ENCODE measurements at regions not wholly inside any gene's neighbourhood (a gene's known extent, or its start where the extent isn't known, plus 50 kb on each side); places are given as distances from the start of the nearest gene placed in this dataset.

GRCh38 chr1:87474098-87474497 is 145.4 kb downstream of the LMO4 start:
- no peak for DNase-seq (ENCODE audit: low read depth)
- no peak overlapping the region for H3K4me3 ChIP-seq (ENCODE audit: low read depth, low read length)
- TF ChIP-seq, protein P1, sequence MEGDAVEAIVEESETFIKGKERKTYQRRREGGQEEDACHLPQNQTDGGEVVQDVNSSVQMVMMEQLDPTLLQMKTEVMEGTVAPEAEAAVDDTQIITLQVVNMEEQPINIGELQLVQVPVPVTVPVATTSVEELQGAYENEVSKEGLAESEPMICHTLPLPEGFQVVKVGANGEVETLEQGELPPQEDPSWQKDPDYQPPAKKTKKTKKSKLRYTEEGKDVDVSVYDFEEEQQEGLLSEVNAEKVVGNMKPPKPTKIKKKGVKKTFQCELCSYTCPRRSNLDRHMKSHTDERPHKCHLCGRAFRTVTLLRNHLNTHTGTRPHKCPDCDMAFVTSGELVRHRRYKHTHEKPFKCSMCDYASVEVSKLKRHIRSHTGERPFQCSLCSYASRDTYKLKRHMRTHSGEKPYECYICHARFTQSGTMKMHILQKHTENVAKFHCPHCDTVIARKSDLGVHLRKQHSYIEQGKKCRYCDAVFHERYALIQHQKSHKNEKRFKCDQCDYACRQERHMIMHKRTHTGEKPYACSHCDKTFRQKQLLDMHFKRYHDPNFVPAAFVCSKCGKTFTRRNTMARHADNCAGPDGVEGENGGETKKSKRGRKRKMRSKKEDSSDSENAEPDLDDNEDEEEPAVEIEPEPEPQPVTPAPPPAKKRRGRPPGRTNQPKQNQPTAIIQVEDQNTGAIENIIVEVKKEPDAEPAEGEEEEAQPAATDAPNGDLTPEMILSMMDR (IDR thresholded peaks at IDR 0.05; ENCODE audit: insufficient read depth, low read depth, low read length, missing control alignments), result no peak

DNA sequence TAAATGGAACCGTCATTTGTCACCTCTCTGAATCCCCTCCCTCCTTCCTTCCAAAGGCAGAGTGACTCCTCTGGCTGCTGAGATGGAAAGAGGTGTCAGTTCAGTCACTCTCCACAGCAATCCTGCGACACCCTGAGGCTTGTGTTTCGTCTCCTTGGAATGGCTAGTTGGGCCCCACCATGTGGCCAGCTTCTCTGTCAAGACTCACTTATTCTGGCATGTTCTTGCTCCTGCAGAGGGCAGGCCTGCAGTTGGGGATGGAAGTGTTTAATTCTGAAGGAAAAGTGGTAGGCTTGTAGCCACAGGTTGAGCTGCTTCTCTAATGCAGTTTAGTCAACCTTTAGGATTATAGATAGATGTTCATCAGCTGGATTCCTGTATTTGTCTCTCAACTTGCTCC is 149.6 kb downstream of the LMO4 start:
- no peak overlapping the region for H3K4me3 ChIP-seq (ENCODE audit: low read depth, low read length)
- TF ChIP-seq, protein P1 (IDR thresholded peaks at IDR 0.05; ENCODE audit: insufficient read depth, low read depth, low read length, missing control alignments), result no peak
- DNase-seq (ENCODE audit: low read depth), result no peak

DNA sequence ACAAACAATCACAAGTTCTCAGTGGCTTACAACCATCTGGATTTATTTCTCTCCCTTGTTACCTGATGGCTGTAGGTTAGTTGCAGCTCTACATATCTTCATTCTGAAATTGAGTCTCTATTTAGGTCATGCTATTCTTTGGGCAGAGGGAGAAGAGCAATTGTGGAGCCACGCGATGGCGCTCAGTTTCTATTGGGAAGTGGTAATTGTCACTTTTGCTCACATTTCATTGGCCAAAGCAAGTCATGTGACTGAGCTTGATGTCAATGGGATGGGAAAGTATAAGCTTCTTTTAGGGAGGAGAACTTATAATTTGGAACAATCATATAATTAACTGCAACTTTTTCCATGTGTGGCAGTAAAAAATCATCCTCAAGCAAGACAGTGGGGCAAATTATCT is 166.5 kb downstream of the LMO4 start:
- TF ChIP-seq, protein P1 (IDR thresholded peaks at IDR 0.05; ENCODE audit: insufficient read depth, low read depth, low read length, missing control alignments), result no peak
- no peak overlapping the region for H3K4me3 ChIP-seq (ENCODE audit: low read depth, low read length)
- DNase-seq (ENCODE audit: low read depth), result no peak

DNA sequence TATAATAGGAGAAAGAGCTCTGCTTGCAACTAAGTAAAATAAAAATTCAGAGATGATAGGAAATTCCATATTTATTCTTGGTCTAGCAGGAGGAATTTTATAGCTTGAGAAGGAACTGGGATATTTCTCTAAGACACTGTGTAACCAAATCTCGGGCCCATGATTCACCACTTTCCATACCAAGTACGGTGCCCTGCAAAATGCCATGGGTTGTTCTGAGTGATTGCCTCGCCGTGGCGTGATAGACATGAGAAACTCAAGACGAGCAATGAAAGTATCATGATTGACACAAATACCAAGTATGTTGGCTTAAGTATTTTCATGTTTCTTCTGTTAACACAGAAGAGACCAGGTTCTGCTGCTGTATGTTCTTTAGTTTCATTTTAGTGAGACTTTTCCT is 167.2 kb downstream of the LMO4 start:
- TF ChIP-seq, protein P1 (IDR thresholded peaks at IDR 0.05; ENCODE audit: insufficient read depth, low read depth, low read length, missing control alignments), result no peak
- H3K4me3 ChIP-seq (ENCODE audit: low read depth, low read length), result no peak overlapping the region
- no peak for DNase-seq (ENCODE audit: low read depth)

GRCh38 chr1:87497380-87498203 is 168.9 kb downstream of the LMO4 start:
- no peak for DNase-seq (ENCODE audit: low read depth)
- TF ChIP-seq, protein P1 (IDR thresholded peaks at IDR 0.05; ENCODE audit: insufficient read depth, low read depth, low read length, missing control alignments), result no peak
- H3K4me3 ChIP-seq (ENCODE audit: low read depth, low read length), result no peak overlapping the region

- H3K4me3 ChIP-seq (ENCODE audit: low read depth, low read length), result no peak overlapping the region
- TF ChIP-seq, protein P1 (IDR thresholded peaks at IDR 0.05; ENCODE audit: insufficient read depth, low read depth, low read length, missing control alignments), result no peak
- no peak for DNase-seq (ENCODE audit: low read depth)
Measured at GRCh38 chr1:87501738-87502137, 173.1 kb downstream of the LMO4 start.
